SK-N-MC (cell line): ENCODE measurements at regions not wholly inside any gene's neighbourhood (a gene's known extent, or its start where the extent isn't known, plus 50 kb on each side); places are given as distances from the start of the nearest gene placed in this dataset.
"Not testable (repeated sequence)": the region's sequence is repeated elsewhere in the genome, so short reads cannot be mapped to it uniquely, and the experiment has no call there.

Experiments
- DNase-seq: peaks from one replicate; pipeline ENCODE4 v3.0.0-alpha.2; 2011; ENCODE audit warnings: low read depth, low spot score
- H3K27ac ChIP-seq: fragments of 200-600 bp; sonication (generic); 2 replicates; pipeline ENCODE4 v1.5.1; 2016; ENCODE audit warnings: mixed run types
- H3K36me3 ChIP-seq: fragments of 200-600 bp; sonication (generic); 2 replicates; pipeline ENCODE4 v1.6.1; 2017; ENCODE audit warnings: antibody characterized with exemption, low read length, mixed read lengths; ENCODE audit not compliant: insufficient read depth
- H3K4me3 ChIP-seq: fragments of 200-600 bp; sonication (generic); 2 replicates; pipeline ENCODE4 v1.5.1; 2016
- H3K9ac ChIP-seq: fragments of 200-600 bp; sonication (generic); 2 replicates; pipeline ENCODE4 v1.8.0; 2017; ENCODE audit warnings: mixed run types, mixed read lengths; ENCODE audit not compliant: insufficient read length
- H3K9me3 ChIP-seq: fragments of 200-600 bp; sonication (generic); 2 replicates; pipeline ENCODE4 v1.6.1; 2017; ENCODE audit warnings: low read depth, mild to moderate bottlenecking, antibody characterized with exemption, low read length, moderate library complexity, mixed read lengths
- EZH2 ChIP-seq: fragments of 200-600 bp; sonication (generic); IDR thresholded peaks from one replicate; pipeline ENCODE4 v1.6.1; 2017; ENCODE audit warnings: antibody characterized with exemption
- FOXP2 ChIP-seq: optimal IDR thresholded peaks from 2 replicates; pipeline ENCODE3; 2011; ENCODE audit warnings: mild to moderate bottlenecking, moderate library complexity; ENCODE audit not compliant: insufficient read depth; ENCODE audit errors: extremely low read length, control extremely low read depth
- POLR2AphosphoS5 ChIP-seq: IDR thresholded peaks from 2 replicates; pipeline ENCODE4 v1.6.1; 2012; ENCODE audit warnings: mild to moderate bottlenecking, low read depth, low read length, borderline replicate concordance

DNA sequence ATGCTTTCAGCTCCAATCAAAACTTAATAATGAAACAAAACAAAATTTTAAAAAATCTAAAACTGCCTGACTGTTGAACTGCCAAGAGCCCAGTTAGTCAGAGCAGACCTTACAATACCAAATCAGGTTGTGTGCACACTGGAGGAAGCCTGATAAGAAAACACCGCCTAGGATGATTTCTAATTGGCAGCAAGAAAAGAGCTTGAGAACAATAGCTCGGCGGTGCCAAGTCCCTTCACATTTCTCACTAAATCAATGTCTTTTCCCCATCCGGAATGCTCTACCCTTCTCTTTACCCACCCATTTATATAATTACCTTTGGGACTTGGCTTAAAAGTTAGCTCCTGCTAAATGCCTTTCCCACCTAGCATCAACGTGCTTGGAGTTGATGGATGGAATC lies 256.7 kb downstream of the C12orf75 start:
- no peak overlapping the region for H3K4me3 ChIP-seq
- no peak for DNase-seq
- H3K9me3 ChIP-seq, result no peaks in the 10 kb centered on the region
- H3K9ac ChIP-seq, result no peak overlapping the region
- H3K27ac ChIP-seq, result no peak overlapping the region
- H3K36me3 ChIP-seq, result no peaks in the 10 kb centered on the region
- no peak for TF ChIP-seq FOXP2

GRCh38 chr12:105588106-105588505 lies 257.6 kb downstream of the C12orf75 start:
- H3K9me3 ChIP-seq, result no peaks in the 10 kb centered on the region
- no peak overlapping the region for H3K27ac ChIP-seq
- no peaks in the 10 kb centered on the region for H3K36me3 ChIP-seq
- DNase-seq, result no peak
- TF ChIP-seq POLR2AphosphoS5, result no peak
- no peak for TF ChIP-seq FOXP2
- TF ChIP-seq EZH2, result no peak
- H3K4me3 ChIP-seq, result no peak overlapping the region
- H3K9ac ChIP-seq, result no peak overlapping the region

DNA sequence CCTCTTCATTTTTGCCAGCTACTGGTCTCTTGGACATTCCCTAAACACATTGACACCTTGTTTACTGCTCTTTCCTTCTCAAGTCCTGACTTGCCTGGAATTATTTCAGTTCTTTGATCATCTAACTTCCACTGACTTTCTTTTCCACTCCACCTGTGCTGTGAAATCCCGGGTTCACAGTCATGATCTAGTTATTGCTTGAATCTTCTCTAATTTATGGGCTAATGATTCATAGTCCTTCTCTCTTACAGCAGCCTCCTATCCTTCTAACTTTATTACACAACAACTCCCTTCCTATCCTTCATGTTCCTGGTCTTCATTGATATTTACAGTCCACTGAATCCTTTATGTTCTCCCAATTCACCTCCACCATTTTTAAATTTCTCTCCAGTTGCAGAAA lies 260.1 kb downstream of the C12orf75 start:
- Histone ChIP-seq H3K27ac (no peak overlapping the region), H3K9ac (no peak overlapping the region), H3K36me3 (no peaks in the 10 kb centered on the region), H3K4me3 (no peak overlapping the region), H3K9me3 (no peaks in the 10 kb centered on the region)
- TF ChIP-seq POLR2AphosphoS5 (no peak), FOXP2 (no peak), EZH2 (no peak)
- DNase-seq, result no peak

GRCh38 chr12:105595440-105595839 lies 264.9 kb downstream of the C12orf75 start:
- H3K27ac ChIP-seq, result no peak overlapping the region
- no peak overlapping the region for H3K4me3 ChIP-seq
- no peaks in the 10 kb centered on the region for H3K9me3 ChIP-seq
- no peak for TF ChIP-seq EZH2
- TF ChIP-seq POLR2AphosphoS5, result no peak
- TF ChIP-seq FOXP2, result no peak
- no peak overlapping the region for H3K9ac ChIP-seq
- no peaks in the 10 kb centered on the region for H3K36me3 ChIP-seq
- no peak for DNase-seq

DNA sequence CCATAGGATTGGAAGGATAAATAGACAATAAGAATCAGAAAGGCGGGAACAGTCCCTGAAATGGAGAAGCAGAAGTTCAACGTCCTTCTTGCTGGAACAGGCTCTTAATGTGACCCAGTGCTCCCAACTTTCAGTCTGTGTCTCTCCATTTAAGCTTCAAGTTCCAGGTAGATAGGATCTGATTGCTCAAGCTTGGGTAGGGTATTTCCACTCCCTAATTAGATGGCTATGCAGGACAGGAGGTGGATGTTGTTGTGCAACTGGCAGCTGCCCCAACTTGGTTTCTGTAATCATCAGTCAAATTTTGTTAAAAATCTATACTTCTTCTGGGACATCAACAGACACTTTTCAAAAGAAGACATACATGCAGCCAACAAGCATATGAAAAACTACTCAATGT lies 266.2 kb downstream of the C12orf75 start:
- H3K36me3 ChIP-seq, result no peaks in the 10 kb centered on the region
- H3K4me3 ChIP-seq, result no peak overlapping the region
- no peak overlapping the region for H3K27ac ChIP-seq
- H3K9me3 ChIP-seq, result no peaks in the 10 kb centered on the region
- TF ChIP-seq POLR2AphosphoS5 (no peak), EZH2 (no peak)
- no peak overlapping the region for H3K9ac ChIP-seq
- no peak for DNase-seq

GRCh38 chr12:105598031-105598430 lies 267.5 kb downstream of the C12orf75 start:
- Histone ChIP-seq H3K36me3 (no peaks in the 10 kb centered on the region), H3K9ac (no peak overlapping the region), H3K4me3 (no peak overlapping the region), H3K9me3 (no peaks in the 10 kb centered on the region), H3K27ac (no peak overlapping the region)
- no peak for TF ChIP-seq POLR2AphosphoS5
- TF ChIP-seq EZH2, result no peak
- no peak for TF ChIP-seq FOXP2
- no peak for DNase-seq

DNA sequence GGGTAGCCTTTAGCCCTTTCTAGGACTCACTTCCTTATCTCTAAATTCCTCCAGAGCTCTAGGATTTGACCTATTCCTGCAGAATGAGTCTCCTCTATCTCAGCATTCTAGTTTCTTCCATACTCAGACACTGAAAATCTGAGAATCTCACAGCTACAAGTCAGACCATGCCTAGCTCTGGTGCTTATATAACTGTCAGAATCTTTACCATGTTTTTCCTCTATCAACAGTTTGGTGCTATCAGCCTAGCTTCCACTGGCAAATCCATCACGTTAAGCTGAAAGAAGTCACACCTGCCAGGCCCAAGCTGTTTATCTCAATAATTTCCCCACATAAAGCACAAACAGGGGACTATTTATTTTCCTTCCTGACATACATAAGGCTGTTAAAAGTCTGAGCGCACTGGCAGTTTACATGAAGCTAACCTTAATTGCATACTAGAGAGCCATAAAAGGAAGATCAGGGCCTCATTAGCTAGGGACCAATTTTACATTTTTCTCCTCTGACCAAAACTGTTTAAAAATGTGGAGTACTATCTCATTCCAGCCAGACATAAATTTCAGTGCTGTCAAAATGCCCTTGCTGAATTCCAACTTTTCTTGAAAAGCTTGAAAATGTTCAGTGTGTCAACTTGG lies 270.5 kb downstream of the C12orf75 start:
- DNase-seq, result no peak
- no peak for TF ChIP-seq FOXP2
- no peak for TF ChIP-seq POLR2AphosphoS5
- TF ChIP-seq EZH2, result no peak
- H3K4me3 ChIP-seq, result no peak overlapping the region
- H3K9ac ChIP-seq, result no peak overlapping the region
- H3K27ac ChIP-seq, result no peak overlapping the region
- no peaks in the 10 kb centered on the region for H3K36me3 ChIP-seq
- no peaks in the 10 kb centered on the region for H3K9me3 ChIP-seq

DNA sequence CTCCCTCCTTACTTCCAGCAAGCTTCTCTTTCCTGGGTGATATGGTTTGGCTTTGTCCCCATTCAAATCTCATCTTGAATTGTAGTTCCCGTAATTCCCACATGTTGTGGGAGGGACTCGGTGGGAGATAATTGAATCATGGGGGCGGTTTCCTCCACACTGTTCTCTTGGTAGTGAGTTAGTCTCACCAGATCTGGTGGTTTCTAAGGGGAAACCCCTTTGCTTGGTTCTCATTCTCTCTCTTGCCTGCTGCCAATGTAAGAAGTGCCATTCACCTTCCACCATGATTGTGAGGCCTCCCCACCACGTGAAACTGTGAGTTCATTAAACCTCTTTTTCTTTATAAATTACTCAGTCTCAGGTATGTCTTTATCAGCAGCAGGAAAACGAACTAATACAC lies 271.8 kb downstream of the C12orf75 start:
- not testable (repeated sequence) for H3K36me3 ChIP-seq, H3K27ac ChIP-seq, H3K9me3 ChIP-seq, H3K9ac ChIP-seq, DNase-seq, H3K4me3 ChIP-seq

GRCh38 chr12:105604281-105604680 lies 273.8 kb downstream of the C12orf75 start:
- not testable (repeated sequence) for H3K4me3 ChIP-seq, DNase-seq, H3K27ac ChIP-seq, H3K36me3 ChIP-seq, H3K9ac ChIP-seq, H3K9me3 ChIP-seq

DNA sequence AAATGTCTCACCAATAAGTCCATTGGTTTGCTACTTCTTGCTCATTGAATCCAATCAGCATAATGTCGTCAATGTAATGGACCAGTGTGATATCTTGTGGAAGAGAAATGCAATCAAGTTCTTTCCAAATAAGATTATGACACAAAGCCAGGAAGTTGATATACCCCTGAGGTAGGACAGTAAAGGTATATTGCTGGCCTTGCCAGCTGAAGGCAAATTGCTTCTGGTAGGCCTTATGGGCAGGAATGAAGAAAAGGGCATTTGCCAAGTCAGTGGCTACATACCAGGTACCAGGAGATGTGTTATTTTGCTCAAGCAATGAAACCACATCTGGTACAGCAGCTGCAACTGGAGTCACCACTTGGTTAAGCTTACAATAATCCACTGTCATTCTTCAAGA lies 276.1 kb downstream of the C12orf75 start:
- H3K9me3 ChIP-seq, H3K36me3 ChIP-seq, H3K9ac ChIP-seq, DNase-seq, H3K27ac ChIP-seq, H3K4me3 ChIP-seq: not testable (repeated sequence)

- not testable (repeated sequence) for H3K9me3 ChIP-seq, H3K36me3 ChIP-seq, DNase-seq, H3K9ac ChIP-seq, H3K4me3 ChIP-seq, H3K27ac ChIP-seq
Observed at GRCh38 chr12:105609001-105609400, 278.5 kb downstream of the C12orf75 start.
